OCI-LY1 (cell line): ENCODE measurements at regions not wholly inside any gene's neighbourhood (a gene's known extent, or its start where the extent isn't known, plus 50 kb on each side); places are given as distances from the start of the nearest gene placed in this dataset.

Source experiments
- CTCF ChIP-seq: fragments of 200-600 bp; sonication (generic), shearing (Covaris generic); IDR thresholded peaks from 2 replicates; pipeline ENCODE4 v1.5.1; 2017; ENCODE audit warnings: mild to moderate bottlenecking, antibody characterized with exemption, low read length, moderate library complexity, mixed read lengths
- EZH2 ChIP-seq: fragments of 200-600 bp; sonication (generic), shearing (Covaris generic); IDR thresholded peaks from 2 replicates; pipeline ENCODE4 v1.8.0; 2017; ENCODE audit warnings: borderline replicate concordance, mixed run types, mild to moderate bottlenecking, antibody characterized with exemption, low read length, moderate library complexity, mixed read lengths

- TF ChIP-seq CTCF (no peak), EZH2 (no peak)
These were observed 620.5 kb upstream of the SEMA6A start for GRCh38 chr5:117195076-117195475.
